Ovary (tissue), 7 donors: ENCODE measurements at regions not wholly inside any gene's neighbourhood (a gene's known extent, or its start where the extent isn't known, plus 50 kb on each side); places are given as distances from the start of the nearest gene placed in this dataset.

Experiments
- DNase-seq, 5 donors: peaks; one replicate each; pipeline ENCODE4 v3.0.0-alpha.2; 2019 to 2020
- H3K27ac ChIP-seq, 2 donors: fragments of 200-600 bp; one replicate each; pipeline versions ENCODE4 v1.5.1 to v1.8.0; 2019 to 2022
- H3K27me3 ChIP-seq: fragments of 200-600 bp; one replicate; pipeline ENCODE4 v1.8.0; 2022
- H3K36me3 ChIP-seq: fragments of 200-600 bp; sonication (generic); one replicate; pipeline ENCODE4 v1.5.1; 2019
- H3K4me1 ChIP-seq: one replicate; pipeline ENCODE4 v1.8.1; 2013; ENCODE audit warnings: mild to moderate bottlenecking, moderate library complexity; ENCODE audit not compliant: insufficient read depth
- H3K4me3 ChIP-seq: fragments of 200-600 bp; sonication (generic); one replicate; pipeline ENCODE4 v1.5.1; 2017
- H3K9me3 ChIP-seq, 2 donors: fragments of 200-600 bp in 1 of 2; sonication (generic) in 1 of 2; one replicate each; pipeline versions ENCODE4 v1.5.1 to v1.8.1; 2013 to 2019; ENCODE audit warnings: mild to moderate bottlenecking in 1 of 2, moderate library complexity in 1 of 2
- EP300 ChIP-seq: sonication (generic); formaldehyde crosslinking; IDR thresholded peaks from one replicate; pipeline ENCODE4 v1.6.1; 2017; ENCODE audit warnings: antibody characterized with exemption
- POLR2A ChIP-seq: fragments of 450-650 bp; IDR thresholded peaks from one replicate; pipeline ENCODE4 v1.6.1; 2017; ENCODE audit warnings: antibody characterized with exemption, mild to moderate bottlenecking, moderate library complexity
- WGBS, 3 donors: extraction: QIAGEN DNeasy Blood & Tissue Kit in 1 of 3; methylation state at CpG; one replicate each; pipeline versions ENCODE4 v1.1.5 to v1.1.7; 2013 to 2017; 5-methylcytosine and 5-hydroxymethylcytosine counted together
- intact Hi-C, 4 donors: fragments of 100-400 bp; cut with DNase I; formaldehyde crosslinking; loops; one replicate each; pipeline versions ENCODE4 v1.11.0 to v1.15.1; 2022 to 2023
- TF ChIP-seq, protein P1 (sequence below), 3 donors: fragments of 450-650 bp in 2 of 3; fragments of 200-600 bp in 1 of 3; IDR thresholded peaks; one replicate each; pipeline versions ENCODE4 v1.5.1 to v1.8.0; 2016 to 2022; ENCODE audit warnings: antibody characterized with exemption in 3 of 3, mild to moderate bottlenecking in 1 of 3
- donor health status: DM: no; HTN: no; CAD: no; lungs with moderate emphysema.
- donor health status: DM: no; HTN: no; CAD: no.
- donor health status: Bipolar disorder and iron deficiency.
- donor health status: DM: no; HTN: no; CAD: no.
- donor health status: DM: yes; HTN: yes; CAD: no.

DNA sequence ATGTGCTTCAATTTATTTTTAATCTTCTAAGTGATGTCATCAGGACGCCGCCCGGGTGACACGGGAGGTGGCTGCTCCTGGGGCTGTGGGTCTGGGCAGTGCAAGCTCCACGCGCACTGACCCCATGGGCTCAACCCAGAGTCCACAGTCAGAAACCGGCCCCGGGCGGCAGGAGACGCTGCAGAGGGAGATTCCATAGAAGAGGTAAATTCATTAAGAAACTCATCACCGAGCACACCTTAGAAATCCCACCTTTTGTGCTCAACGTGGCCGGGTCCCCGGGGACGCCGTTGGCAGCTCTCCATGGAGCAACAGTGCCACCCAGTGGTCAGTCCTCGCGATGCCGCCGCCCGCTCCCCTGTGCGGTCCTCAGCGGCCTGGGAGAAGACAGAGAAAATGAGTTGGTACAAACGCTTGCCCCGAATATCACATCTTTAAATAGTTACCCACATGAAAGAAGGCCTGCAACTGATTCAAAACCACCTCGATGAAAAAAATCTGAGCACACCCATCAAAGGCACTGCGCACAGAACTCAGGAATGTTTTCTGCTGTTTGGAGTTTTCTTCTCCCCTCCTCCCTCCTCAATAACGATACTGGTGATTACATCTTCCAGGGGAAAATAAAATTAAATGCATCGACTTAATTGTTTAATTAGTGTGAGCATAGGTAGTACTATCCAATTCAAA is 92.6 kb downstream of the CMPK2 start:
- H3K4me1 ChIP-seq = no peaks in the 10 kb centered on the region
- no peaks in the 10 kb centered on the region for H3K36me3 ChIP-seq
- no peak overlapping the region for H3K27ac ChIP-seq
- intact Hi-C loops = no loop called here
- H3K27me3 ChIP-seq = no peaks in the 10 kb centered on the region
- H3K9me3 ChIP-seq = no peaks in the 10 kb centered on the region
- DNase-seq = peak in 3 of 5 donors; percentile 38 to 60 (median 59)
- WGBS, 3 donors = 8 to 13% (median 10%) methylated on average over 29 of the region's 29 CpGs
- H3K4me3 ChIP-seq = no peak overlapping the region
- TF ChIP-seq, protein P1, sequence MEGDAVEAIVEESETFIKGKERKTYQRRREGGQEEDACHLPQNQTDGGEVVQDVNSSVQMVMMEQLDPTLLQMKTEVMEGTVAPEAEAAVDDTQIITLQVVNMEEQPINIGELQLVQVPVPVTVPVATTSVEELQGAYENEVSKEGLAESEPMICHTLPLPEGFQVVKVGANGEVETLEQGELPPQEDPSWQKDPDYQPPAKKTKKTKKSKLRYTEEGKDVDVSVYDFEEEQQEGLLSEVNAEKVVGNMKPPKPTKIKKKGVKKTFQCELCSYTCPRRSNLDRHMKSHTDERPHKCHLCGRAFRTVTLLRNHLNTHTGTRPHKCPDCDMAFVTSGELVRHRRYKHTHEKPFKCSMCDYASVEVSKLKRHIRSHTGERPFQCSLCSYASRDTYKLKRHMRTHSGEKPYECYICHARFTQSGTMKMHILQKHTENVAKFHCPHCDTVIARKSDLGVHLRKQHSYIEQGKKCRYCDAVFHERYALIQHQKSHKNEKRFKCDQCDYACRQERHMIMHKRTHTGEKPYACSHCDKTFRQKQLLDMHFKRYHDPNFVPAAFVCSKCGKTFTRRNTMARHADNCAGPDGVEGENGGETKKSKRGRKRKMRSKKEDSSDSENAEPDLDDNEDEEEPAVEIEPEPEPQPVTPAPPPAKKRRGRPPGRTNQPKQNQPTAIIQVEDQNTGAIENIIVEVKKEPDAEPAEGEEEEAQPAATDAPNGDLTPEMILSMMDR (IDR thresholded peaks at IDR 0.05) = peak in 1 of 3 donors; percentile 29
- TF ChIP-seq POLR2A (no peak), EP300 (no peak)

DNA sequence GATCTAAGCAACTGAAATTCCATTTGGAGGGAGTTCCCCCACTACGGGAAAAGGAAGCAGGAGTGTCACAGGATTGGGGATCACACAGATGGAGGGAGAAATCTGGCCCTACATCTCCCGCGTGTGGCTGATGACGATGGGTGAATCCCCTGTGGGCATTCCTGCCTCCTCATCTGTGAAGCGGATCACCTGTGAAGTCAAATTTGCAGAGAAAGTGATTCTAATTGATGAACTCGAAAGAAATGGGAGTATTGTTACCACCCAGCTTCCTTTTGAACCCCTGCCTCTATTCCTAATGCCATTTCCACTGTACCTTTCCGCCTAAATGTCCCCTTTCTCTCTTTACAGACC is 92.0 kb downstream of the CMPK2 start:
- Histone ChIP-seq H3K27me3 (no peaks in the 10 kb centered on the region), H3K36me3 (no peaks in the 10 kb centered on the region), H3K27ac (no peak overlapping the region), H3K4me3 (no peak overlapping the region), H3K9me3 (no peaks in the 10 kb centered on the region), H3K4me1 (no peaks in the 10 kb centered on the region)
- intact Hi-C loops = no loop called here
- 67 to 72% (median 68%) methylated on average over 7 of the region's 7 CpGs for WGBS, 3 donors
- DNase-seq = no peak
- no peak for TF ChIP-seq EP300
- no peak for TF ChIP-seq POLR2A
- TF ChIP-seq, protein P1 (IDR thresholded peaks at IDR 0.05) = no peak

DNA sequence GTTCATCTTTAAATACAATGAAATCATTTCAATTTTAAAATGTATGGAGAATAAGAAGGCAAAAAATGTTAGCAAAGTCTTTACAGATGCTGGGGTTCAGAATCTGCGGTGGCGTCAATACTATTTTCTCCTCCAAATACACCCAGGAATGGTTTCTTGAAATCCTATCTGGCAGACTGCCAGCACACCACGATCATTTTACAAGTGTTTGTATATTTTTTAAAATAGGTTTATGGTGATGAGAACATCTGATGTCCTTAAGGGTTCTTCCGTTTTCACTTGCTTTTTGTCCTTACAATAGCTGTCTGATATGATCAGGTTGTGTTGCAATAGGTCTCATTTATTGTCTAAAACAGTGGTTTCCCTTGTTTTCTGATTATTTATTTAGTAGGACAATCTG is 89.6 kb downstream of the CMPK2 start:
- 79 to 86% (median 81%) methylated on average over 4 of the region's 4 CpGs for WGBS, 3 donors
- TF ChIP-seq, protein P1 (IDR thresholded peaks at IDR 0.05) = no peak
- TF ChIP-seq EP300 (no peak), POLR2A (no peak)
- H3K4me3 ChIP-seq = no peak overlapping the region
- DNase-seq = no peak
- no peaks in the 10 kb centered on the region for H3K4me1 ChIP-seq
- H3K27me3 ChIP-seq = no peaks in the 10 kb centered on the region
- H3K9me3 ChIP-seq = no peaks in the 10 kb centered on the region
- no peak overlapping the region for H3K27ac ChIP-seq
- H3K36me3 ChIP-seq = no peaks in the 10 kb centered on the region
- intact Hi-C loops = no loop called here

DNA sequence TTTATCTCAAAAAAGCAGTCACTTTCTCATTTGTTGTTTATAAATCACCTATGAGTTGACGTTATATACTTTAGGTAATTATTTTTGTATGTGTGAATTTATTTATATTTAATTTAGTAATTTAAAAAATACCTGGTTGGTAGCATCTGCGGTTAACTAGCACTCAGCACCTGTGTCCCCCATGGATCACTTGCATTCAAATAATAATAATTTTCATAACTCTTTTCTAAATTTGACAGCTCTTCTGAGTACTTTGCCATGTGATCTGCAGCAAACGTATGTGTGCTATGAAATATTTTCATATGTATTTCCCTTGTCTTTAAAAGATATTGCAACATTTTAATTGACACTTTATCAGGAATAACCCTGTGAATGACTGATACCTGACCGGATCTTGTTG is 88.1 kb downstream of the CMPK2 start:
- H3K9me3 ChIP-seq = no peaks in the 10 kb centered on the region
- whole genome bisulfite sequencing, 3 donors = 81 to 90% (median 84%) methylated on average over 4 of the region's 4 CpGs
- H3K4me1 ChIP-seq = no peaks in the 10 kb centered on the region
- TF ChIP-seq POLR2A = no peak
- TF ChIP-seq EP300 = no peak
- TF ChIP-seq, protein P1 (IDR thresholded peaks at IDR 0.05) = no peak
- H3K27ac ChIP-seq = no peak overlapping the region
- no peak for DNase-seq
- H3K4me3 ChIP-seq = no peak overlapping the region
- no peaks in the 10 kb centered on the region for H3K27me3 ChIP-seq
- no peaks in the 10 kb centered on the region for H3K36me3 ChIP-seq
- intact Hi-C loops = no loop called here
